ENCODE measurements at regions not wholly inside any gene's neighbourhood (a gene's known extent, or its start where the extent isn't known, plus 50 kb on each side); places are given as distances from the start of the nearest gene placed in this dataset.

GRCh38 chr3:82508-82907, 114.1 kb upstream of the CHL1 start:
- DNase-seq (ENCODE audit: low read depth), result no peak
- no peak overlapping the region for H3K4me3 ChIP-seq (ENCODE audit: low read length)
- TF ChIP-seq CTCF (IDR thresholded peaks at IDR 0.05; ENCODE audit: insufficient read depth, low read depth, low read length, missing control alignments), result no peak

DNA sequence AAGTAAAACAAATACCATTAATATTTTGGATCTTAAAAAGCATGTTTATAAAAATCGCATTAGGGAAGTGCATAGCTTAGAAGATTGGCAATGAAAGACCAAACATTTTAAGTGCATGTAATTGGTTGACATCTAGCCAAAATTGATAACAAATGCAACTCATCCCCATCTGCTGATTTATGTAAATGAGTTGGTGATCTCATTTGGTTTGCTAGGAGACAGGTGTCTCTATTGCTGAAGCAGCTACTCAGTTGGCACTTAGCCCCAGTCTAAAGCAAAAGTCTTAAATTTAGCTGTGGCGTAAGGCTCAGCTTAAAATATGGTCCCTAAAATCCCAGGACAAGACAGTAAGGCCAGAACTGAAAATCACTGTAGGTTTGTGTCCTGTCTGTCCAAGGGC, 113.5 kb upstream of the CHL1 start:
- TF ChIP-seq CTCF (IDR thresholded peaks at IDR 0.05; ENCODE audit: insufficient read depth, low read depth, low read length, missing control alignments), result no peak
- no peak overlapping the region for H3K4me3 ChIP-seq (ENCODE audit: low read length)
- DNase-seq (ENCODE audit: low read depth), result no peak

GRCh38 chr3:85180-85579, 111.4 kb upstream of the CHL1 start:
- H3K4me3 ChIP-seq (ENCODE audit: low read length), result no peak overlapping the region

GRCh38 chr3:88267-88666, 108.3 kb upstream of the CHL1 start:
- TF ChIP-seq CTCF (IDR thresholded peaks at IDR 0.05; ENCODE audit: insufficient read depth, low read depth, low read length, missing control alignments), result no peak
- DNase-seq (ENCODE audit: low read depth), result no peak

More at GRCh38 chr3:85180-85579, 111.4 kb upstream of the CHL1 start:
- DNase-seq (ENCODE audit: low read depth), result no peak
- no peak for TF ChIP-seq CTCF (IDR thresholded peaks at IDR 0.05; ENCODE audit: insufficient read depth, low read depth, low read length, missing control alignments)

GRCh38 chr3:93746-94145, 102.8 kb upstream of the CHL1 start:
- no peak for TF ChIP-seq CTCF (IDR thresholded peaks at IDR 0.05; ENCODE audit: insufficient read depth, low read depth, low read length, missing control alignments)
- DNase-seq (ENCODE audit: low read depth), result no peak
- no peak overlapping the region for H3K4me3 ChIP-seq (ENCODE audit: low read length)

More at GRCh38 chr3:88267-88666, 108.3 kb upstream of the CHL1 start:
- H3K4me3 ChIP-seq (ENCODE audit: low read length), result no peak overlapping the region

DNA sequence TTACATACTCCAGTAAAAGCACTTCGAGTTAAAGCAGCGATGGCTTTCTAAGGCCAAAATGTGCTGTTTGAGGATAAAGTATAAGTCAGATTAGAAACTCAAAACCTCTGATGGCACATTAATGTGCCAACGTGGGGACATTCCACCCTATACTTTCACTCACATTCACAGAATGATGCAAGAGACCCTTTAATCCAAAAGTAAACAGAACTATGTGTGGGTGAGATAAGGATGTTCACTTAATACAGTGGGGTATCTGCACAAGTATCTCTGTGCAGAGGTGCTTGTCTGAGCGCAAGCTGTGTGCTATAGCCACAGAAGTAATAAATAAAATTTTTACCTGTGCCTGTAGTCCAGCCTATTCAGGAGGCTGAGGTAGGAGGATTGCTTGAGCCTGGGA, 100.3 kb upstream of the CHL1 start:
- no peak overlapping the region for H3K4me3 ChIP-seq (ENCODE audit: low read length)
- DNase-seq (ENCODE audit: low read depth), result no peak
- TF ChIP-seq CTCF (IDR thresholded peaks at IDR 0.05; ENCODE audit: insufficient read depth, low read depth, low read length, missing control alignments), result no peak

DNA sequence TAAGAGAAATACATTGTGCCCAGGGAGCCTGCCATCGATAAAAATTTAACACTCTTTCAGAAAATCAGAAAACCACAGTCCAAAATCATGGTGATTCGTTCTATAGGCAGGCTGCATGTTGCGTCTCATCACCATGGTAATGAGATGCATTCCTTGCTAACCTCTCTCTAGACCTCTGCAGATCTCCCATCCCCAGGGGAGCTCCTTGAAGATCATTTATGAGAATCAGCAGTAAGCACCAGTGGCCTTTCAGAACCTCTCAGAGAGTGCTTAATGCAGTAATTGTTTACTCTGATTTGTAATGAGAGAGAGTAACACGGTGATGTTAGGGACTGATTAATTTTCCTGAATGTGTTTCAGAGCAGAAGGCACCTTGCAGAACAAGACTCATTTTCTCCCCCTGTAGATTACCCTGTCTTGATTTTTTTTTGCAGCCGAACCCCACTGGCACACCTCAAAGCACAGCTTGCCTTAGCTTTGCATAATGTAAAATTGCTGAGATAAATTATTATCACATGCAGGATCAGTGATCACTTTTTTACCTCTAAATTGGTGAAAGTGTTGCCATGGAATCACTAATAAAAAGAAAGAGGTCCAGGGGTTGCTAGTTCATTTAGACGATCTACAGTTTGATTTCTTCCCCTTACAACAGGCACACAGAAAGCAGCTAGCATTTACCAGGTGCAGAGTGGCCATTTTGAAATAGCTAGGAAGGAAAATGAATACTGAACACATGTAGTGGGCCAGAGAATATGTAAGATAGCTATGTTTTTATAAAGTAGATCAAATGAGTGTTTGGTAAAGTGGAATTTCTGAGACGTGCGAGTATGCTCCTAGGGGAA, 98.9 kb upstream of the CHL1 start:
- TF ChIP-seq CTCF (IDR thresholded peaks at IDR 0.05; ENCODE audit: insufficient read depth, low read depth, low read length, missing control alignments), result no peak
- H3K4me3 ChIP-seq (ENCODE audit: low read length), result no peak overlapping the region
- no peak for DNase-seq (ENCODE audit: low read depth)
